ENCODE measurements at regions not wholly inside any gene's neighbourhood (a gene's known extent, or its start where the extent isn't known, plus 50 kb on each side); places are given as distances from the start of the nearest gene placed in this dataset.

- Histone ChIP-seq H3K9ac (ENCODE audit: insufficient read depth, low read depth, low read length) (no peak overlapping the region), H3K36me3 (replicated peaks in 1 of 2; ENCODE audit: control insufficient read depth in 1 of 2, insufficient read depth in 2 of 2, low read length in 2 of 2) (no peaks in the 10 kb centered on the region), H3K9me3 (ENCODE audit: low read length) (no peaks in the 10 kb centered on the region), H3K4me2 (ENCODE audit: low read depth, low read length) (no peak overlapping the region), H2AFZ (ENCODE audit: low read length) (no peak overlapping the region), H3K4me3 (replicated peaks in 1 of 3; ENCODE audit: insufficient read depth in 1 of 3, low read depth in 2 of 3, low read length in 3 of 3) (no peak overlapping the region), H3K79me2 (ENCODE audit: insufficient read depth, low read length) (no peaks in the 10 kb centered on the region), H3K27ac (ENCODE audit: extremely low read length, insufficient read depth, low read length) (no peak overlapping the region), H3K4me1 (ENCODE audit: insufficient read depth, low read length) (peaks cover 21% of the 10 kb centered on the region), H4K20me1 (ENCODE audit: insufficient read depth, low read length) (no peaks in the 10 kb centered on the region), H3K27me3 (ENCODE audit: control insufficient read depth in 1 of 2, insufficient read depth in 2 of 2, low read length in 2 of 2) (peaks cover 10 to 66% of the 10 kb centered on the region in 2 experiments)
- no peak for FAIRE-seq
- 0% methylated on average over 1 of the region's 4 CpGs for WGBS (ENCODE audit: low lambda C conversion rate)
- no TSS peak for BruUV-seq (replicated peaks)
- POLR2A ChIA-PET: no interaction called here
- CTCF ChIA-PET (ENCODE audit: low intra/inter-chr PET ratio, low total read pairs): no interaction called here
- in situ Hi-C loops (cut with HindIII; ENCODE audit: extremely low pct_ligation_motif_present, low pct_unique_long_range_greater_than_20kb): no loop called here
- intact Hi-C loops (cut with micrococcal nuclease; ENCODE audit: unreplicated experiment): no loop called here
- peak; percentile 19 for DNase-seq (ENCODE audit: low spot score)
- peak; percentile 71 for ATAC-seq
- no peak for TF ChIP-seq ZBTB1 (CRISPR knock-in tag; IDR thresholded peaks at IDR 0.05; ENCODE audit: borderline replicate concordance)
- TF ChIP-seq SOX13 (IDR thresholded peaks at IDR 0.05): no peak
- no peak for TF ChIP-seq SOX13 (CRISPR knock-in tag; conservative IDR thresholded peaks at IDR 0.05 in 1 of 2, IDR thresholded peaks at IDR 0.05 in 1 of 2)
- TF ChIP-seq AHDC1 (CRISPR knock-in tag; IDR thresholded peaks at IDR 0.05; ENCODE audit: borderline replicate concordance): no peak
- TF ChIP-seq ZNF121 (CRISPR knock-in tag; IDR thresholded peaks at IDR 0.05): no peak
- no peak for TF ChIP-seq MEIS1 (CRISPR knock-in tag; IDR thresholded peaks at IDR 0.05; ENCODE audit: borderline replicate concordance)
- no peak for TF ChIP-seq NKX3-1 (CRISPR knock-in tag; IDR thresholded peaks at IDR 0.05)
- no peak for TF ChIP-seq ZBTB4 (CRISPR knock-in tag; IDR thresholded peaks at IDR 0.05; ENCODE audit: borderline replicate concordance)
- no peak for TF ChIP-seq SALL1 (CRISPR knock-in tag; IDR thresholded peaks at IDR 0.05)
- no peak for TF ChIP-seq ZNF83 (CRISPR knock-in tag; IDR thresholded peaks at IDR 0.05; ENCODE audit: borderline replicate concordance)
- TF ChIP-seq ZNF784 (CRISPR knock-in tag; IDR thresholded peaks at IDR 0.05; ENCODE audit: borderline replicate concordance): no peak
- TF ChIP-seq EEA1 (CRISPR knock-in tag; IDR thresholded peaks at IDR 0.05; ENCODE audit: borderline replicate concordance): no peak
- TF ChIP-seq ZFYVE20 (CRISPR knock-in tag; IDR thresholded peaks at IDR 0.05; ENCODE audit: borderline replicate concordance, low read depth): no peak
- no peak for TF ChIP-seq NFKB2 (CRISPR knock-in tag; IDR thresholded peaks at IDR 0.05; ENCODE audit: borderline replicate concordance)
- TF ChIP-seq HOXA9 (CRISPR knock-in tag; IDR thresholded peaks at IDR 0.05; ENCODE audit: borderline replicate concordance): no peak
- no peak for TF ChIP-seq ZNF75D (CRISPR knock-in tag; IDR thresholded peaks at IDR 0.05; ENCODE audit: borderline replicate concordance)
Measured at GRCh38 chr3:128554100-128554464, 61.1 kb upstream of the GATA2 start.
